Right forelimb (tissue), 1 donor: ENCODE measurements at regions not wholly inside any gene's neighbourhood (a gene's known extent, or its start where the extent isn't known, plus 50 kb on each side); places are given as distances from the start of the nearest gene placed in this dataset.
"Not testable (repeated sequence)": the region's sequence is repeated elsewhere in the genome, so short reads cannot be mapped to it uniquely, and the experiment has no call there.

ENCODE experiments used
- DNase-seq: peaks from one replicate; pipeline ENCODE4 v3.0.0-alpha.2; 2018

DNA sequence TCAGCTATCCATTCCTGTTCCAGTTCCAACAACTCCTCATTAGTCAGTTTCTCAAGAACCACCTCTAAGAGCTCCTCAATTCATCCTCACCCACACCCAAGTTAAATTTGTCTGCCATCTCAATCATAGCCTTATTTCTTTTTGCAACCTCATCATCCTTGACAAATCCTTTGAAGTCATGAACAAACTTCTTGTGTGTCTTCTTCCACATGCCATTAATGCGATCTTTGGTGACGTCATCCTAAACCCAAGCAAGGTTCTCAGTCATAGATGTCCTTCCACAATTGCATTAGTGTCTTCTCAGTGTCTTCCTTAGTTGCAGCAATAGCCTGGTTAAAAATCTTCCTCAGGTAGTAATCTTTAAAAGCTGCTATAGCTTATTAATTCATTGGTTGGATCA, 71.2 kb upstream of the FSIP2 start:
- no peak for DNase-seq

DNA sequence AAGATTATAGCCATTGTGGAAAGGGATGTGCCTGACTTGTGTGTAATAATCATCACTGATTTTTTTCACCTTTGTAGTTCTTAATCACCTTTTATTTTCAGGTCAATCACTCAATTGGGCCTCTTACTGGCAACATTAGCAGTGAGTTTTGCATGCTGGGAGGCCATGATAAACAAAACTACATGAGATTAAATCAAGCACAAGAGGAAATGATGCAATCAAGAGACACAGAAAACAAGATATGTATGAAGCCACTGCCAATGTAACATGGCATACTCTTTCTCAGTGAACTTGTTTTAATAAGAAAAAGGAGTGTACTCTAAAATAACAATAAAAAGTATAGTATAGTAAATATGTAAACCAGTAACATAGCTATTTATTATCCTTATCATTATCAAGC, 69.9 kb upstream of the FSIP2 start:
- DNase-seq = no peak

DNA sequence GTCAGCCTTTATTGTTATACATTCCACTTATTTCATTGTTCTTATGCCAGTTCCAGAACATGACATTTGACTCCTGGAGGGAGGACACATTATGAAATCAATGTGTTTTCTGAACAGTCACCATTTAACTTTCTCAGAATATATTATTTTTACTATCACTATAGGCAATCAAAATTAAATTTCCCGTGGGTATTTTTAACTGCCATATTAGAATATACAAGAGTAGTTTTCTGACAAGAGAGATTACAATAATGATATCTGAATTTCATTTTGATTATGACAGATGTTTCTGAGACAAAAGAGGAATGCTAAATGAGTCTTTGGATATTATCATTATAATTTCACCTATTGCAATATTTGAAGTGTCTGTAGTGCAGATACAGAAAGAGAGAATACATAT, 64.4 kb upstream of the FSIP2 start:
- no peak for DNase-seq

DNA sequence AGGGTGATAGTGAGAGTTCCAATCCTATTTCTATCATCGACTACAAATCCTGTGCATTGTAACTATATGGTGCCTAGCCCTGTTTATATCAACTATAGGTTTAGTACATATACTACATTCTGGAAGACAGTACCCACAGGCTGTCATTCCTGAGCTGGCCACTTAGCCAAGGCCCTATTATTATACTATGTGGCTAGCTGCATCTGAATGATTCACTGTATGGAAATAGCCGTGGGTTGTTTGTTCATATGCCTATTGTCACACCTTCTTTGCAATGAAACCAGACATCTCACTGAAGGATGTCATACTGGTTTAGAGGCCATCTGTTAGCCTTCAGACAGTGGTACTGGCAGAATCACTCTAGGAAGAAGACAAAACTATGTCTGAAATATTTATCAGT, 62.3 kb upstream of the FSIP2 start:
- DNase-seq = no peak

DNA sequence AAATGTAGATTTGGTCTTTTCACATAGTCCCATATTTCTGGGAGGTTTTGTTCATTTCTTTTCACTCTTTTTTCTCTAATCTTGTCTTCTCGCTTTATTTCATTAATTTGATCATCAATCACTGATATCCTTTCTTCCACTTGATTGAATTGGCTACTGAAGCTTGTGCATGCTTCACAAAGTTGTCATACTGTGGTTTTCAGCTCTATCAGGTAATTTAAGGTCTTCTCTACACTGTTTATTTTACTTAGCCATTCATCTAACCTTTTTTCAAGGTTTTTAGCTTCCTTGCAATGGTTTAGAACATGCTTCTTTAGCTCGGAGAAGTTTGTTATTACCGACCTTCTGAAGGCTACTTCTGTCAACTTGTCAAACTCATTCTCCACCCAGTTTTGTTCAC, 51.6 kb upstream of the FSIP2 start:
- DNase-seq = not testable (repeated sequence)

DNA sequence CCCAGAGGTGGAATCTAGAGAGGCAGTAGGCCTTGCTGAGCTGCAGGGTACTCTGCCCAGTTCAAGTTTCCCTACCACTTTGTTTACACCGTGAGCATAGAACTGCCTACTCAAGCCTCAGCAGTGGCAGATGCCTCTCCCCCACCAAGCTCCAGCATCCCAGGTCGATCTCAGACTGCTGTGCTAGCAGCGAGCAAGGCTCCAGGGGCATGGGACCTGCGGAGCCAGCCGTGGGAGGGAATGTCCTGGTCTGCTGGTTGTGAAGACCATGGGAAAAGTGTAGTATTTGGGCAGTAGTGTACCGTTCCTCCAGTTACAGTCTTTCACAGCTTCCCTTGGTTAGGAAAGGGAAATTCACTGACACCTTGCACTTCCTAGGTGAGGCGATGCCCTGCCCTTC, 50.6 kb upstream of the FSIP2 start:
- no peak for DNase-seq
